IPS-20b (cell line): ENCODE measurements at regions not wholly inside any gene's neighbourhood (a gene's known extent, or its start where the extent isn't known, plus 50 kb on each side); places are given as distances from the start of the nearest gene placed in this dataset.

Source experiments
- H3K27ac ChIP-seq: one replicate; pipeline ENCODE4 v1.5.1; 2013; ENCODE audit warnings: low read length
- H3K27me3 ChIP-seq: 2 replicates; pipeline ENCODE4 v1.6.1; 2013; ENCODE audit warnings: mild to moderate bottlenecking, low read length, inconsistent platforms; ENCODE audit not compliant: insufficient read depth
- H3K36me3 ChIP-seq: 2 replicates; pipeline ENCODE4 v1.6.1; 2013; ENCODE audit warnings: low read depth, mild to moderate bottlenecking, inconsistent platforms, low read length, moderate library complexity; ENCODE audit not compliant: insufficient read depth
- H3K4me1 ChIP-seq: 2 replicates; pipeline ENCODE4 v1.6.1; 2013; ENCODE audit warnings: mild to moderate bottlenecking, control low read depth, inconsistent platforms, low read length, moderate library complexity; ENCODE audit not compliant: insufficient read depth
- H3K4me3 ChIP-seq: 2 replicates; pipeline ENCODE4 v1.5.1; 2013; ENCODE audit warnings: mild to moderate bottlenecking, low read length, inconsistent platforms
- H3K9ac ChIP-seq: 2 replicates; pipeline ENCODE4 v1.6.1; 2013; ENCODE audit warnings: low read depth, mild to moderate bottlenecking, inconsistent platforms, low read length, moderate library complexity
- H3K9me3 ChIP-seq: 2 replicates; pipeline ENCODE4 v1.6.1; 2013; ENCODE audit warnings: mild to moderate bottlenecking, low read depth, low read length, inconsistent platforms; ENCODE audit not compliant: insufficient read depth

DNA sequence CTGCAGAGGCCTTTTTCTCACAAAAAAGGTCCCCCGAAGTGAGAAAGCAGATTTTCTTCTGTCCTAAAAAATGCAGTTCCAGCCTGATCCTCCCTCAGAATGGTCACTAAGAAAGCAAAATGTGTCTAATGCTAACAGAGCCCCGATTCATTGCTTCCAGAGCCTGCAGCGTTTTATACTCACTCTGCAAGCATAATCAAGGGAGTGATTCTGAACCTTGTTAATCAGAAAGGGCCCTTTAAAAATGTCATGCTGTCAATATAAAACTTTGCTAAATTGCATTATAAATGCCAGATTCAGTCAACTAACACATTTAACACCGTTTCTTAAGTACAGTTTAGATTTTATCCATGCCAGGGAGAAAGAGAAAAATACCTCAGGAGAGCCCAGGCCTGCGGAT lies 202.8 kb downstream of the CD83 start:
- H3K4me1 ChIP-seq = peaks cover 3% of the 10 kb centered on the region; the same call in 1 of the 2 replicates
- H3K36me3 ChIP-seq = no peaks in the 10 kb centered on the region
- no peak overlapping the region for H3K9ac ChIP-seq
- H3K27ac ChIP-seq = no peak overlapping the region
- no peaks in the 10 kb centered on the region for H3K27me3 ChIP-seq
- no peaks in the 10 kb centered on the region for H3K9me3 ChIP-seq
- H3K4me3 ChIP-seq = no peak overlapping the region

DNA sequence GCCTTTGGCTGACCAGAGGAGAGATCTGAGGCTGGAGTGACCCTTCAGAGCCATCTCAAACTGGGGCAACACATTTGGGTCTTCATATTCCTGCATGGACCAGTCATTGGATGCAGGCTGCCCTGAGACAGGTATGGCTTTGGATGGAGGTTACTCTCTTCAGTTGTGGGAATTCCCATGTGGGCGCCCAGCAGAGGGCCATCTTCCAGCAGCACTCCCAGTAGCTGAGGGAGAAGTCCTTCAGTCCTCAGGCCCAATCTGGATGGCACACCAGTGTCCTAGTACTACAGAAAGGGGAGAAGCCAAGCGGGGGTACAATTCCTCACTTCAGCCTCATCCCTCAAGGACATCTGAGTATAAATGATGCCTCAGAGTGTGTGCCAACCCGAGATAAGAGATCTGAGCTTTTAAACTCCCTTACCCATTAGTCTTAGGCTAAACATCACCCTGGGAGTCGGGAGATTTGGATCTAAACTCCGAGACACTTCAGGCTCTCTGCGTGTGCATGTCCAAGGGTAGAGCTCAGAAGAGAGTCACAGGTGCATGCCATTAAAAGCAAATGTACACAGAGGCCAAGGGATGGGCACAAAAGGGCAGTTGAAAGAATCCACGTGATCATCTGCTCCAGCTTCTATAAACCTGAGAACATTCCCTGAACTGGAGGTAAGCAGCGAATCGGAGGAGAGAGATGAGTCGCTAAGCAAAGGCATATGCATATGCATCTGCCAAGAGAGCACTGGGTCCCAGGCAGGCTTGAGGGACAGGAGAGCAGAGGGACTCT lies 204.6 kb downstream of the CD83 start:
- no peak overlapping the region for H3K9ac ChIP-seq
- H3K27me3 ChIP-seq = no peaks in the 10 kb centered on the region
- no peaks in the 10 kb centered on the region for H3K9me3 ChIP-seq
- H3K4me1 ChIP-seq = peaks cover 3% of the 10 kb centered on the region; the same call in 1 of the 2 replicates
- no peaks in the 10 kb centered on the region for H3K36me3 ChIP-seq
- no peak overlapping the region for H3K4me3 ChIP-seq
- H3K27ac ChIP-seq = no peak overlapping the region

DNA sequence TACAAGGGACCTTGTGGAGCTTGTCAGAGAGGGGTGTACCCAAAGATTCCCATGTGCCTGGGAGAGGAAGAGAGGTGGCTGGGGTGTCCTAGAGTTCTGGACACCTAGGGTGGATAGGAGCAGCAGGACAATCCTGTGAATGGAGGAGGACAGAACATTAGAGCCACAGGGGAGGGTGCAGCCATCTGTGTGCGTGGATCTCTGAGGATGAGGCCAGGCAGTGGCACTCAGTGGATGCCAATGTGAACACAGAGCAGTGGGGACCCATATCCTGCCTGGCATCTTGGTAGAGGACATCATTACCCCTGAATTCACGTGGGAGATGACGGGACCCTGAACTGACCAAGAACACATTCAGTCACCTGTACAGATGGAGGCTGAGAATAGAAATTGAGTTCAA lies 205.3 kb downstream of the CD83 start:
- Histone ChIP-seq H3K4me3 (no peak overlapping the region), H3K36me3 (no peaks in the 10 kb centered on the region), H3K4me1 (peaks cover 3% of the 10 kb centered on the region; the same call in 1 of the 2 replicates), H3K9ac (no peak overlapping the region), H3K27ac (no peak overlapping the region), H3K9me3 (no peaks in the 10 kb centered on the region), H3K27me3 (no peaks in the 10 kb centered on the region)

DNA sequence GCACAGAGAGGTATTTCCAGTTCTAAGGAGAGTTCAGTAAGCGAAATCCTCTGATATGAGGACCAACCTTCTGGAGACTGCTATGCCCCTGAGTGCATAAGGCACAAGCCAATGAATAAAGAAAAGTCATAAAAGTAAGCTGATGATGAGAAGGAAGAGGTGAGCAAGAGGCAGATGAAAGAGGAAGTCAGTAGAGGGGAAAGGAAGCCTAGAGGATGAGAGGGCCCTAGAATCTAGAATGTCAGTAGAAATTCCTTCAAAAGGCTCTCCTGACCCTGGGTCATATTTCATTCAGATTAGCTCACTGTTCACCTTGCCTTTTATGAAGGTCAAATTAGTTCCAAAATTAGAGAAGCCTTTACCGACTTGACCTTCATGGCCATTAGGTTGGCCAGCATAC lies 209.2 kb downstream of the CD83 start:
- Histone ChIP-seq H3K36me3 (no peaks in the 10 kb centered on the region), H3K27ac (no peak overlapping the region), H3K4me1 (no peaks in the 10 kb centered on the region), H3K9ac (no peak overlapping the region), H3K9me3 (no peaks in the 10 kb centered on the region), H3K27me3 (no peaks in the 10 kb centered on the region), H3K4me3 (no peak overlapping the region)

DNA sequence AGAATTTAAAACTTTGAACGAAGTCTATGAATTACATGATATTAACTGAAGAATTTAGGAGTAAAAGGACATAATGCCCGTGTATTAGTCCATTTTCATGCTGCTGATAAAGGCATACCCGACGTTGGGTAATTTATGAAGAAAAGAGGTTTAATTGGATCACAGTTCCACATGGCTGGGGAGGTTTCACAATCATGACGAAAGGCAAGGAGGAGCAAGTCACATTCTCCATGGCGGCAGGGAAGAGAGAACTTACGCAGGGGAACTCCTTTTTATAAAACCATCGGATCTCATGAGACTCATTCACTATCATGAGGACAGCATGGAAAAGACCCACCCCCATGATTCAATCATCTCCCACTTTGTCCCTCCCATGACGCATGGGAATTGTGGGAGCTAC lies 210.6 kb downstream of the CD83 start:
- H3K36me3 ChIP-seq = no peaks in the 10 kb centered on the region
- H3K9ac ChIP-seq = no peak overlapping the region
- no peaks in the 10 kb centered on the region for H3K9me3 ChIP-seq
- H3K4me1 ChIP-seq = no peaks in the 10 kb centered on the region
- no peak overlapping the region for H3K27ac ChIP-seq
- H3K27me3 ChIP-seq = no peaks in the 10 kb centered on the region
- H3K4me3 ChIP-seq = no peak overlapping the region

DNA sequence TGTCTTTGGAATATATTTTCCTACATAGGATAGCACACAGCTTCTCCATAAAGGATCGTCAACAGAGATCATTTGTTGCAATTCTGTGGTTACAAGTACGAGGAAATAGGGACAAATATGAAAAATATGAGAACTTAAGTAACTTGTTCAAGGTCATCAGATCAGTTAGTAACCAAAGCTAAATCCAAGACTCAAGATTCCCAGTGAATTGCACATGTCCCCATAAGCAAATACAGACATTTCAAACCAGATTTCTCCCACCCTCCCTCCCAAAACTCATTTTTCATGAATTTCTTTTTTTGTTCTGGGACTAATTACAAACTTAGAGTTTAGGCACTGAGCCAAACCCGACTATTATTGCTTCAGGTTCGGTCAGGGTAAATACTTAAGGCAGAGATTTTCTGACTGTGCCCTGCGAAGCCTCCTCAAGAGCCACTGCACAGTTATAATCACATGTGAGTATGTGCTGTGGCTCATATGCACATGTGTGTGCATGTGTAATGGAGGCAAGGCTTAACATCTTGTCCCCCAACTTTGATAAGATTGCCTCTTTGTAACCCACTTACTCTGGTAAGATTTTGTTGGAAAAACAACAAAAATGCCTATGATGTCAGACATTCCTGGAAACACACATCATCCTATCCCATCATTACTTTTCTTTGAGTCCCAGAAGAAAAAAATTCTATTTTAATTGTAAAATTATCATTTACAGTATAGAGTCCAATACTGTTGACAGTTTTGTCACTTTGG lies 216.2 kb downstream of the CD83 start:
- H3K27ac ChIP-seq = no peak overlapping the region
- H3K27me3 ChIP-seq = no peaks in the 10 kb centered on the region
- no peaks in the 10 kb centered on the region for H3K36me3 ChIP-seq
- H3K9ac ChIP-seq = no peak overlapping the region
- no peak overlapping the region for H3K4me3 ChIP-seq
- no peaks in the 10 kb centered on the region for H3K9me3 ChIP-seq
- H3K4me1 ChIP-seq = no peaks in the 10 kb centered on the region

DNA sequence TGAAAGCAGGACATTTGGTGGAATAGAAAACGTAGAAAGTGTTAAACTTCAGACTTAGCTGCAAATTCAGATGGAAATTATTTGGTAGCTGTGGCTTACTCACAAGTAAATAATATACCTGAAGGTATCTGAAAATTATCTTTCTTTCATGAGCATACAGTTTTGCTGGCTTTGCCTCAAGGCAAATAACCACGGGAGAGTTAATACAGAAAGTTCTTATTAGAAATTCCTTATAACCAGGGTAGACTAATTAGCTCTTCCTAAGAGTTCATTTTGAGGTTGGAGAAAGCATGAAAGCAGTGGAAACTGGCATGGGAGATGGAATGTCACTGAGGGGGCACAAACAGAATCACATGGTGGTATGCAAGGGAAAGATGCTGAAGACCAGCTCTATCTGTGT lies 217.5 kb downstream of the CD83 start:
- Histone ChIP-seq H3K27ac (no peak overlapping the region), H3K4me3 (no peak overlapping the region), H3K4me1 (peaks cover 8% of the 10 kb centered on the region; the same call in 1 of the 2 replicates), H3K9ac (no peak overlapping the region), H3K9me3 (no peaks in the 10 kb centered on the region), H3K36me3 (no peaks in the 10 kb centered on the region), H3K27me3 (no peaks in the 10 kb centered on the region)

DNA sequence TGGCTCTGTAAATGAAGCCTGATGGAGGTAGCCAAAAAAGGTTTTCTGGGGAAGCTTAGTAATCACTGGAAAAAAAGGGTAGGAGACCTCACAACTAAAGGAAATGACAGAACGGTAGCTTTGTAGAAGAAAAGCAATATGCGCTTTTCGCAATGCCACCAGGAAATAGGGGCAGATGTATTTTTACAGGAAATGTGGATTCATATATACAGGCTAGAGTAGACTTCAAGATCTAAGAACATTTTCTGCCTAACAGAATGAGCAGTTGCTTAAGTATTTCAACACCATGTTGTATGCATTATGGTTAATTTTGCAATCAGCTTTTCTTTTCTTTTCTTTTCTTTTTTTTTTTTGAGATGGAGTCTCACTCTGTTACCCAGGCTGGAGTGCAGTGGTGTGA lies 219.6 kb downstream of the CD83 start:
- Histone ChIP-seq H3K4me3 (no peak overlapping the region), H3K36me3 (no peaks in the 10 kb centered on the region), H3K4me1 (peaks cover 8% of the 10 kb centered on the region; the same call in 1 of the 2 replicates), H3K9me3 (no peaks in the 10 kb centered on the region), H3K27ac (no peak overlapping the region), H3K9ac (no peak overlapping the region), H3K27me3 (no peaks in the 10 kb centered on the region)

DNA sequence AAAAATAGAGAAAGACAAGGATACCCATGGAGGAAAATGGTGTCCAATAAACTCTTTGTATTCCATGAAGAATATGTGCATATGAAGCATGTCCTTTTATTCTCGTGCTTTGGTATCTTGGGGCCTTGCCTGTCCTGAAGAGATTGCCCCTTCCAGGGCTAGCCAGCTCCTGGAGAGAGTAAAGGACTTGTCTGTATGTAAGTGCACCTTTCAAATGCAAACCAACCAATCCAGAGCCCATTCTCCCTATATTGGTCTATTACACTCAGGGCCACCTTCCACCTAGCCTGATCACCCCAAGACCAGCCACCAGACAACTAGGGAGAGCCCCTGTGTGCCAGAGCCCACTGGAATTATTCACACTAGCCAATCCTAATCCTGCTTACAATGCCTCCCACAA lies 221.6 kb downstream of the CD83 start:
- Histone ChIP-seq H3K4me3 (no peak overlapping the region), H3K27ac (no peak overlapping the region), H3K36me3 (no peaks in the 10 kb centered on the region), H3K9ac (no peak overlapping the region), H3K9me3 (no peaks in the 10 kb centered on the region), H3K27me3 (no peaks in the 10 kb centered on the region), H3K4me1 (peaks cover 9% of the 10 kb centered on the region; the same call in 1 of the 2 replicates)

DNA sequence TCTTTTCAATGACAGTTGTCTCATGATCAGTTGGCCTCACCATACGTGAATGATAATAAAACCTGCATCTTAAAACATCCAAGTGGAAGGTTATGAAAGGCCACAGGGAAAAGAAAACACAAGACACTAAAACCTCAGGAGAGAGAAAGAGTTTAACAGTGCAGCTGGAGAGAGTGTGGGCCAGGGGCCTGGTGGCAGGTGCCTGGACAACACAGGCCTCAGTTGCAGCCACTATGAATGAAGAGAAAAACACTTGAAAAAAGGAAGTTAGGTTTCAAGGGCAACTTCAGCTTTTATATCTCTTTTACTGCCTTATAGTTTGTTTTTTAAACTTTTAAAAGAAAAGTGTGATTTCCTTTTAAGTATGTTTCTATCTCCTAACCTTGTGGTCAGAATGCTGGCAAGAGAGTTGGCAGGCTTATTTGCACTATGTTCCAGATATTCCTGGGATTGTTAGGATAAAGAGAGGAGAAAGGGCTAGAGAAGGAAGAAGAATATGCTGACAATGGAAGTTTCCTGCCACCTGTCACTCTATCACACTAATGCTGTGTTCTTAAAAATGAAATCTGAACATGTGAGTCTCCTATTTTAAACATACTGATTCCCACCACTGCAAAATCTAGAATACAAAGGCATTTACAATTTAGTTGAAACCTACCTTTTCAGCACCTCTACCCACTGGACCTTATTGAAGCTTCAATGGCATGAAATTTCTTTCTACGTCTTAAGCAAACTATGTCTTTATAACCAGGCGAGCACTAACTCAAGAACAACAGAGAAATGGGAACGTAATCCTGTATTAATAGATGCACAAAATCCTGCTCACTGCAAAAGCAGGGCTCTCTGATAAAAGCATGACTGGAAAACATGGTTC lies 222.4 kb downstream of the CD83 start:
- Histone ChIP-seq H3K36me3 (no peaks in the 10 kb centered on the region), H3K4me1 (peaks cover 17% of the 10 kb centered on the region; the same call in 1 of the 2 replicates), H3K27me3 (no peaks in the 10 kb centered on the region), H3K27ac (no peak overlapping the region), H3K9me3 (no peaks in the 10 kb centered on the region), H3K9ac (no peak overlapping the region), H3K4me3 (no peak overlapping the region)

DNA sequence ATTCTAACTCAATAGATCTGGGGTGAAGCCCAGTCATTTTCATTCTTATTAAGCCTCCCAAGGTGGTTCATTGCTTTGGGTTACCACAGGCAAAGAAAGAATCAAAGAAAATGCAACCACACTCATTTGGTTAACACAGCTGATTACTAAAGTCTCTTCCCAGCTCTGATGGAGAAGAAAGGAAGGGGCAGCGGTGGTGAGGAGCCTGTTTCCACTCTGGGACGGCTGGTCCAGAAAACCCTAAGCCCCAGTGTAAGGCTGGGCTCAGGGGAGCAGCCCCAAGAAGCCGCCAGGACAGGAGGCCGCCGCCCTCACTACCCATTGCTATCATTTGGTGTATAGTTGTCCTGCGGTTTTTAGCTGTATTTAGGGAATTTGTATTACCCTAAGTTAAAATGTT lies 226.9 kb downstream of the CD83 start:
- H3K36me3 ChIP-seq = no peaks in the 10 kb centered on the region
- H3K27ac ChIP-seq = no peak overlapping the region
- no peak overlapping the region for H3K4me3 ChIP-seq
- no peaks in the 10 kb centered on the region for H3K9me3 ChIP-seq
- H3K9ac ChIP-seq = no peak overlapping the region
- H3K4me1 ChIP-seq = peaks cover 12% of the 10 kb centered on the region; the same call in 1 of the 2 replicates
- H3K27me3 ChIP-seq = peaks cover 4% of the 10 kb centered on the region; the same call in 1 of the 2 replicates
